ENCODE measurements at regions not wholly inside any gene's neighbourhood (a gene's known extent, or its start where the extent isn't known, plus 50 kb on each side); places are given as distances from the start of the nearest gene placed in this dataset.

DNA sequence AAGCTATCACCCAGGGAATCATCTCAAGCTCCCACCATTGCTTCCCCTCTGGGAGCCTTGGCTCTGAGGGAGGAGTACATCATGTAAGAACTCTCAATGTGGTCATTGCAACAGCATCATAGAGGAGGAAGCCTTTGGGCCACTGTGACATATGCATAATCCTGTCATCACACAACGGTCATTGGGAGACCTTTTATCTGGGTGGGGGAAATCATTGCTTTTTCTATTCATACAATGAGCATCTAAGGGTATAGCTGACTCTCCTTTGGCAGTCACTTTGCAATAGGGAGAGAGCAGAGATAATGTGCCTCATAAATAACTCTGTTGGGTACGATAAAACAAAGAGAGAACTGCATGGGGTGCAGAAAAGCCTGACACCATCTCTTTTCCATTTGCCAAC is 155.2 kb upstream of the KCNIP4 start:
- TF ChIP-seq, protein P1, sequence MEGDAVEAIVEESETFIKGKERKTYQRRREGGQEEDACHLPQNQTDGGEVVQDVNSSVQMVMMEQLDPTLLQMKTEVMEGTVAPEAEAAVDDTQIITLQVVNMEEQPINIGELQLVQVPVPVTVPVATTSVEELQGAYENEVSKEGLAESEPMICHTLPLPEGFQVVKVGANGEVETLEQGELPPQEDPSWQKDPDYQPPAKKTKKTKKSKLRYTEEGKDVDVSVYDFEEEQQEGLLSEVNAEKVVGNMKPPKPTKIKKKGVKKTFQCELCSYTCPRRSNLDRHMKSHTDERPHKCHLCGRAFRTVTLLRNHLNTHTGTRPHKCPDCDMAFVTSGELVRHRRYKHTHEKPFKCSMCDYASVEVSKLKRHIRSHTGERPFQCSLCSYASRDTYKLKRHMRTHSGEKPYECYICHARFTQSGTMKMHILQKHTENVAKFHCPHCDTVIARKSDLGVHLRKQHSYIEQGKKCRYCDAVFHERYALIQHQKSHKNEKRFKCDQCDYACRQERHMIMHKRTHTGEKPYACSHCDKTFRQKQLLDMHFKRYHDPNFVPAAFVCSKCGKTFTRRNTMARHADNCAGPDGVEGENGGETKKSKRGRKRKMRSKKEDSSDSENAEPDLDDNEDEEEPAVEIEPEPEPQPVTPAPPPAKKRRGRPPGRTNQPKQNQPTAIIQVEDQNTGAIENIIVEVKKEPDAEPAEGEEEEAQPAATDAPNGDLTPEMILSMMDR (IDR thresholded peaks at IDR 0.05; ENCODE audit: insufficient read depth, low read length) = no peak
- no peak for DNase-seq (ENCODE audit: low read depth)

DNA sequence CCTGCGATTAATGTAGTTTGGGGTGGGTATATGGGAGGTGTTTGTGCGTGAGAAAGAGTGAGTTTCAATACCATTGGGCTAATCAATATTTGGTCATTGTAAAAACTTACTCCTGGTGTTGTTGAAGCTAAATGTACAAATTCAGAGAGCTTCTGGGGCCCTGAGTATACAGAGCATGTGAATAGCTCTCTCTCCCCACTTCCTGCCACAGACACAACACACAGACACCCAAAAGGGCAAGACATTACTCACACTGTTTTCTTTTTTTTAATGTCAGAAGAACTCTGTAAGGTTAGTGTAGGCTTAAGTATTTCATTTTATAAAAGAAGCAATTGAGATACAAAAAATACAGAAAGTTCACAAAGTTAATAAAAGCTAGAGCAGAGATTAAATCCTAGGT is 151.3 kb upstream of the KCNIP4 start:
- peak; percentile 39 for DNase-seq (ENCODE audit: low read depth)
- no peak overlapping the region for H3K4me3 ChIP-seq (ENCODE audit: low read depth, low read length)
- TF ChIP-seq, protein P1 (IDR thresholded peaks at IDR 0.05; ENCODE audit: insufficient read depth, low read length) = no peak

More for the DNA sequence above, 155.2 kb upstream of the KCNIP4 start:
- H3K4me3 ChIP-seq (ENCODE audit: low read depth, low read length) = no peak overlapping the region

DNA sequence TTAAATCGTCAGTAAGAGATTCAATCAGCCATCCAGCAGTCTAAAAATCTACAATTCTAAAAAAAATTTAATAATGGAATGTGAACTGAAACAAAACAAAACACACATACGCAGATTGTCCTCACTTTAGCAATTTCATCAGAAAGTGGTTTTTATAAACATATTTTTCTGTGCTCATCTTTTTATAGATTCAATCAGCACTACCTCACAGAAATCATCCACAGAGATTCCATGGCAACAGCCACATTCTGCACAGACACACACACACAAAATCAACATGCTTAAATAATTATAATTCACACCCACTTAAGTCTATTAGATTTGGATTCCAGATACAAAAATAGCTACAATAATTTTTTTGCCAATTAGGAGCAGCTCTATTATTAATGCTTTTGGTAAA is 149.0 kb upstream of the KCNIP4 start:
- no peak for DNase-seq (ENCODE audit: low read depth)
- H3K4me3 ChIP-seq (ENCODE audit: low read depth, low read length) = no peak overlapping the region
- TF ChIP-seq, protein P1 (IDR thresholded peaks at IDR 0.05; ENCODE audit: insufficient read depth, low read length) = no peak

DNA sequence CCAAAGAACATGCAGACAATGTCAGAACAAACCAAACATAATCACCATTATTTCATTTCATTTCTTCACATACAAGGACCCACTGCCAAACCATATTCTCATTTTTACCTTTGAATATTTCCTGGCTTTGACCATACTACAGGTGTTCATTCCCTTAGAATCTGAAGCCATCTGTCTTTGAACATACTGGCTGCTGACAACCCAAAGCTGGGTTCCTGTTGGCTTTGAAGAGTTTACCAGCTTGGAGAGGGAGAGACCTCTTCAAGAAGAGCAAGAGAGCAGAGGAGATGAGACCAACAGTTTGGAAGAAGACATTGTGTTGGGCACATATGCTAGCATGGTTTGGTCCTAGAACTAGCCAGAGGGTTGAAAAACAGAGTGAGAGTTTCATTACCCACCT is 145.6 kb upstream of the KCNIP4 start:
- DNase-seq (ENCODE audit: low read depth) = no peak
- TF ChIP-seq, protein P1 (IDR thresholded peaks at IDR 0.05; ENCODE audit: insufficient read depth, low read length) = no peak
- no peak overlapping the region for H3K4me3 ChIP-seq (ENCODE audit: low read depth, low read length)

DNA sequence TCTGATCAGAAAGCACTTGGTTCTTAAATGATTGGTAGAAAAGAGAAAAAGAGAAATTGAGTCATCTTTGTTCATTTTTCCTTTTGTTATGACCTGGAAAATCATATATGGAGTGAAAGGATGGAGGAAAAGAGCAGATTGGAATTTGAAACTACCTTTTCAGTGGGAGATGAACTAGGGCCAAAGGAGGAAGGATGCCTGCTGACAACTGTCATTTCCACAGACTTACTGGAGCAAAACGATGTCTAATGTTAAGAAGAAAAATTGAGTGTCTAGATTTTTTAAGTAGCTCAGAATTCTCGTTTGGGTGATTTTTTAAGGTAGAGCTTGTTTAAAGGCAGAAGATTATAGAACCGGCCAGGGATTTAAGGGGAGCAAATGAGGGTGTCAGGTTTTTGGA is 144.6 kb upstream of the KCNIP4 start:
- no peak for DNase-seq (ENCODE audit: low read depth)
- TF ChIP-seq, protein P1 (IDR thresholded peaks at IDR 0.05; ENCODE audit: insufficient read depth, low read length) = no peak
- H3K4me3 ChIP-seq (ENCODE audit: low read depth, low read length) = no peak overlapping the region

DNA sequence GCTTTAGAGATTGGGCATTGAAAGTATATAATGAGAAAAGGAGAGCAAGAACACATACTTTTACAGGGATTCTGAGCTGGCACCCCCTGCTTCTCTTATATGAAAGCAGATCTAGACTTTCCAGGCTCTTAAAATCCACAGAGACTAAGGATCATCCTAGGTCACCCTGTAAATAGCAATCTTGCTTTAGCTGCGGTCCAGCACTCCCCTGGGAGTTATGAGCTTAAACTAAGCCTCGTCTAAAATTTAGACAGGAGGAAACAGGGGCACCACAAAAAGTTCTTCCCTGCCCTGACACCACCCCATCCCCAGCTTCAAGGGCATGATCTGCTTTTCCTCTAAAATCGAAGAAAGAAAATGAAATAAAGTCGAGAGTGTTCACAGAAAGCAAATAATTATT is 143.3 kb upstream of the KCNIP4 start:
- TF ChIP-seq, protein P1 (IDR thresholded peaks at IDR 0.05; ENCODE audit: insufficient read depth, low read length) = no peak
- no peak for DNase-seq (ENCODE audit: low read depth)
- H3K4me3 ChIP-seq (ENCODE audit: low read depth, low read length) = no peak overlapping the region

DNA sequence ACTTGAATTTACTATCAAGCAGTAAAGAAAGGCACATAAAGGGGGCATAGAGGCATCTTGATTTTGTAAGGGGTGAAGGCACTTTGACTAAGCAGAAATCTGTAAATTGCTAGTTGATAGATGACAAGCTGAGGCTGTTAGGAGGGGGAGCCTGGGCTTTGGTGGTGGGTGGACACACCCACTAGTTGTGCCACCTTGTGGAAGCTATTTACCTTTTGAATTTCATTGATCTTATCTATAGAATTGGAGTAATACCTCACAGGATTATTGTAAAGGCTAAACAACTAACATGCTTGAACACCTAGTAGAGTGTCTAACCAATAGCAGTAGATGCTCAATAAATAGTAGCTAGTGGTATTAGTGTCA is 142.8 kb upstream of the KCNIP4 start:
- TF ChIP-seq, protein P1 (IDR thresholded peaks at IDR 0.05; ENCODE audit: insufficient read depth, low read length) = no peak
- DNase-seq (ENCODE audit: low read depth) = no peak
- no peak overlapping the region for H3K4me3 ChIP-seq (ENCODE audit: low read depth, low read length)
